GM19023 (cell line): ENCODE measurements at regions not wholly inside any gene's neighbourhood (a gene's known extent, or its start where the extent isn't known, plus 50 kb on each side); places are given as distances from the start of the nearest gene placed in this dataset.

Source experiments
- ATAC-seq: cut with Tn5 transposase; IDR thresholded peaks from one replicate; pipeline ENCODE4 v1.9.1; 2021; ENCODE audit warnings: mild to moderate bottlenecking, moderate library complexity; ENCODE audit not compliant: unreplicated experiment

DNA sequence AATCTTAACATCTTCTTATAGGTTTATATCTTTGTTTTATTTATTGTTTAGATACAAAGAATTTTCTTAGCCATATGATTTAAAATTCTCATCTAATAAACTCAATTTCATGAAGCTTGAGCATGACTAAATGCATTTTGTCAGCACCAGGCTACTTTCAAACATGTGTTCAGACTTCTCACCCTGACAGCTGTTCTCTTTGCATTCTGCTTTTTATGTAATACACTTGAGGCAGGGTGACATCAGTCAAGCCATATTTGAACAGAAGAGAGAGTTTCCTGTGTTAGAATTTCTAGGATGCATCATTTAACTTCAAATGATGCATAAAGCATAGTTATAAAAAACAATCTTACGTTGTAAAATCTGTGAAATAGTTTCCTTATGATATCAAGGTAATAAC is 1295.1 kb upstream of the PCDH20 start:
- ATAC-seq: no peak

DNA sequence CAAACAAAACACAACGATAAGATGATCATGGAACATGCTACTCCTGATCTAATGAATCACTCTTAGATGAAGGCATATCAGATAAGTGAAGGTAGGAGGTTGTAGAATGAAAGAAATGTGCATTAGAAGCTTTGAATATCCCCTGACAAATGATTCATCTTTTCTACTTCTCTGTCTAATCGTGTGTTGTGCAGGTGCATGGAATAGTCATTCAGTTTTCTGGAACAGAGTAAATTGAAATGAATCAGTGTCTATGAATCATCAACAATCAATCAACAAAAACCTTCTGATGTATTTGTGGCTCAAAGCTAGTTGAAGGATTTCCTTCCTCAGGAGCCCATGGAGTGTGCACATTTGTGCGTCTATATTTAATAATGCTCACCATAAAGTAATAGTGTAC is 1290.4 kb upstream of the PCDH20 start:
- ATAC-seq: no peak

GRCh38 chr13:62704875-62705274 is 1289.2 kb upstream of the PCDH20 start:
- ATAC-seq: no peak

DNA sequence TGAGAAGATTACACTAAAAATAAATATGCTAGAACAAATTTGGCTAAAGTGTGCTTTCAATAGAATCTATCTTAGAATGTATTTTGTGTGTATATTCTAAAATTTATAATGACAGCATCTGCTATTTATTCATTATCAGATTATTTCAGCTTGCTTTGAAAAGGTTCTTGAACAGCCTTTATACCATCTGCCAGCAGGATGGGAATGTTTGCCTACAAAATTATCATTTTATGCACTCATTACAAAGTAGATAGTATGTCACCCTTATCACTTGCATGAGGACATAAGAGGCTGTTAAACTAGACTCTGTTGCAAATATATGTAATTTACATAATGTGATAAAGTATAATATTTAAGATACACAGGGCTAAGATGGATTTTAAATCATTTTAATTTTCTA is 1286.9 kb upstream of the PCDH20 start:
- ATAC-seq: no peak

DNA sequence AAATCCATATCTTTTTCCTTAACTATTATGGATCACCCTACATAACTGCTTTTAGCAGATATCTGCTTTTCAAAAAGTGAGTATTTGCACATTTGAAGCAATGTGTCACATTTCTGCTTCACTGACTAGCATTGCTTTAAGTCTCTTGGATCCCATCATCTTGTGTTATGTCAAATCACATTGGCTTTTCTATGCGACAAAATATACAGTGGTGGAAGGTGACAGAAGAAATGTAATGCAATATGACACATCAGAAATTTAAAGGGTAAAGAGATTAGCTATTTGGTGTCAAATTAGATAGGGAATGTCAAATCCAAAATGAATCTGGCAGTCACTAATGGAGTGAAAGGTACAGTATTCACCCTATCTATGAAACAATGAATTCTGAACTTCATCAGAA is 1282.1 kb upstream of the PCDH20 start:
- ATAC-seq: no peak

- no peak for ATAC-seq
These were observed 1280.8 kb upstream of the PCDH20 start for GRCh38 chr13:62696490-62696889.

- no peak for ATAC-seq
These were observed 1272.1 kb upstream of the PCDH20 start for GRCh38 chr13:62687732-62688131.

DNA sequence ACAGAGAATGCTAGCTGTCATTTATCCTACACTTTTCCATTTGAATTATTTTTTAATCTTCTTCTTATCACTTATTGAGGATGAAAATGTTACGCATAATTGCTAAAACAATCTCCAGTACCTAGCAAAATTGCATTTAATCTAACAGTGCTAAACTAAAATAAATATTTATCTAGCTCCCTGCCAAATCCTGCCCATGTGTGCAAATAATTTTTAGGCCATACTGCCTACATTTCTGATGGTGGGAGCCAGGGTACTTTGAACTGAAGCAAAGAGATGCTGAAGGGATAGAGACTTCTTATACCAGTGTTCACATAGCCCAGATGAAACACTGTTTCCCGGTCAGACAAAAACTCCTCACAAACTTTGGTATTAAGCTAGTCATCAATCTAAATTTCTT is 1268.7 kb upstream of the PCDH20 start:
- ATAC-seq: no peak

- ATAC-seq: no peak
These were observed 1267.1 kb upstream of the PCDH20 start for GRCh38 chr13:62682788-62683187.

DNA sequence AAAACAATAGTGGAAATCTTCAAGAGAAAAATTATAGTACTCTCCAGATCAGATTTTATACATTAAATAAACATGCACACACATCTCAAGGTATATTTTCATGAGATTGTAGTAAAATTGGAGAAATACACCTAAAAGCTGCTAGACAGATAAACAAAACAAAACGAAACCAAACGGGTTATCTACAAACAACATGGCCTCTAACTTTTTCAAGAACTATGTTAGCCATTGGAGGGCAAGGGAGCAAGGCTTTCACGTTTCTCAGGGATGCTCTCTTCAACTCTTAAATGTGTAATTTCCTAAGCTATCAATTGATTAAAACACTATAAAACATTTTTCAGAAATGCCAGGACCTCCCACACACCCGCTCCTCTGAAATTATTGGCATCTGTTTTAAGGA is 1262.4 kb upstream of the PCDH20 start:
- ATAC-seq: no peak

- no peak for ATAC-seq
These were observed 1248.1 kb upstream of the PCDH20 start for GRCh38 chr13:62663767-62664166.

DNA sequence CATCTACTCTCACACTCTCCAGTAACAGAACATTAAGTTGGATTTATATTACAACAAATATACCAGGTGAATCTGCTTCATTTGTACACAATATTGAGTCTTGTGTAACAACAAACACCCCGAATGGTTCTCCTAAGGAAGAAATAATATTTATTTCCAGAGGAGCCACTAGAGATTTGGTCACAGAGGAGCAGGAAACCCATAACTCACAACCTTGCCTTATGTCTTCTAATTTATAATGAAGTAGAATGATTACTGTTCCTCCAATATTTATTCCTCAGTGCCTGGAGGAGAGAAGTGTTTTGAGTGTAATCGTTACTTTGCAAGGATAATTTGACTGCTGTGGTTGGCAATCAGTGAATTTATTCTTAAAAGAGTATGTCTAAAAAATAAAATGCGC is 1243.7 kb upstream of the PCDH20 start:
- ATAC-seq: no peak

GRCh38 chr13:62653371-62653770 is 1237.7 kb upstream of the PCDH20 start:
- ATAC-seq: no peak

DNA sequence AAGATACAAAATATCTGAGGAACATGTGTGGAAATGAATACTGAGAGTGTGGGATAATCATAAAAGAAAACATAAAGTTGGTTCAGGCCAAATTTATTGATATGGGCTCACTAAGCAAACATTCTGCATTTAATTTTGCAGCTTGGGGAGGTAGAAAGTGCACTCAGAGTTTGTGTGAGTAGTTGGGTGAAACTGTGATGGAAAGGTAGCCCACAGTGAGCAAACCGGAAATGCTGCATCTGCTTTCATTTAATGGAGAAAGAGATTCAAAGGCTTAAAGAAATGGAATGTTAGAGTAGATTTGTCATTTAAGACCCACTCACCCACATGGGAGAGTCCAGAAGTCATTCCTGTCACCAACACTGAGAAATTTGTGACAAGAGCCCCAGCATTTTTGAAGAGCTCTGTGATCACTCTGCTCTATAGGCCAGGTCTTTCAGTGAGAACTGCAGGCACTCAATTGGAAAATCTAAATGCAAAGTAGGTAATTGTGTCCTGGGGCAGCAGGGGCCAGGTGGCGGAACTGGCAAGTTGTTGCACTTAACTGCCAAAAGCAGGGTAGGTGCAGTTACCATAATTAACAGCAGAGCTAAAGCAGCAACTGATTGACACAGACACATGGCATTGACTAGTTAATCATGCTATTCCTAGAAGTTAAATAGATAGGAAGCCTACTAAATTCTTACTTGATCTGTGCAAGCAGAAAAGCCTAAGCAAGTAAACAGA is 1228.3 kb upstream of the PCDH20 start:
- peak; percentile 67 for ATAC-seq

DNA sequence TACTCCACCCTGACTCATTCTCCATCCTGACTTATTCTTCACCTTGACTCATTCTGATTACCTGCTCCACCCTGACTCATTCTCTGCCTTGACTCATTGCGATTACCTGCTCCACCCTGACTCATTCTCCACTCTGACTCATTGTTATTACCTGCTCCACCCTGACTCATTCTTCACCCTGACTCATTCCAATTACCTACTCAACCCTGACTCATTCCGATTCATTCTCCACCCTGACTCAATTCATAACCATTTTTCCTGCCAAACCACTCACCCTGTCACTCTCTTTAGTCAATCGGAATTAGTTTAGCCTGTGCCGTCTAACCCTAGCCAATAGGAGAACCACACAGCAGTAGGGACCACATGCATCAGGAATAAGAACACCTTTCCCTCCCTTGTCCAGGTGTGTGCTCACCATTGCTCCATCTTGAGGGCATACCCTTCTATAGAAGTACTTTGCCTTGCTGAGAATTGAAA is 1227.4 kb upstream of the PCDH20 start:
- ATAC-seq: no peak

GRCh38 chr13:62635161-62635560 is 1219.5 kb upstream of the PCDH20 start:
- ATAC-seq: no peak

- no peak for ATAC-seq
These were observed 1217.8 kb upstream of the PCDH20 start for GRCh38 chr13:62633448-62633847.

DNA sequence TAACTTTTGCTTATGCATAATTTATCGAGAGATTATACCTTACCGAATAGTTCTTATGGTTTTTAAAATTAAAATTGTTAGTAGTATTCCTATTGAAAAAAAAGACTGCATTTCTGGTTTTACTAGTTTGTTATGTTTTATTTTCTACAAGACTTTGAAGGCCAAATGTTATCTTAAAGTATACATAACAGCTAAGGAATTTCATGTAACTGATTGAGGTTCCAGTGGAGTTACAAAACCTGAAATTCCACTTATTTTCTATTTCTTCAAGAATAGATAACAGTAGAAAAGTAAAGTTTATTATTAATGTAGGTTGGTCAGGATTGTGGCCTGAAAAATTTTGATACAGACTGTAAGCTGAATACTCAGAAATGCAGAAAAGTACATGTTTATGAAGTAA is 1216.0 kb upstream of the PCDH20 start:
- ATAC-seq: no peak

- ATAC-seq: no peak
These were observed 1215.5 kb upstream of the PCDH20 start for GRCh38 chr13:62631124-62631523.

GRCh38 chr13:62629618-62630017 is 1214.0 kb upstream of the PCDH20 start:
- ATAC-seq: no peak

DNA sequence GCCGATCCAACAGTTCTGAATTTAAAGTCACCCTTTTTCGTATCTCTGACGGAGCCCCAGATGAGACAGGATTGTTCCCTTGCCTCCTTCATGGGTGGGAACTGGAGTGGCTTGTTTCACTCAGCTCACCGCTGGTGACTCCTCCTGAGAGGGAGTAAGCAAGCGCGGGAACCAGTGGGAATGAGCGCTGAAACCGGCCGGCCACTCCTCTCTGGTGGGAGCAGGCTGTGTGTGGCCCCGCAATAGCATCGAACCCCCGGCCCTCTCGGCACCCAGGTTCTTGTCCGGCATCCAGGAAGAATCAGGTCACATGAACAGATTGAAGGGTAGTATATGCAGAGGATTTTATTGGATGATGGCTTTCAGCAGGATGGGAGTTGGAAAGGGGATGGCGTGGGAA is 1211.6 kb upstream of the PCDH20 start:
- no peak for ATAC-seq

DNA sequence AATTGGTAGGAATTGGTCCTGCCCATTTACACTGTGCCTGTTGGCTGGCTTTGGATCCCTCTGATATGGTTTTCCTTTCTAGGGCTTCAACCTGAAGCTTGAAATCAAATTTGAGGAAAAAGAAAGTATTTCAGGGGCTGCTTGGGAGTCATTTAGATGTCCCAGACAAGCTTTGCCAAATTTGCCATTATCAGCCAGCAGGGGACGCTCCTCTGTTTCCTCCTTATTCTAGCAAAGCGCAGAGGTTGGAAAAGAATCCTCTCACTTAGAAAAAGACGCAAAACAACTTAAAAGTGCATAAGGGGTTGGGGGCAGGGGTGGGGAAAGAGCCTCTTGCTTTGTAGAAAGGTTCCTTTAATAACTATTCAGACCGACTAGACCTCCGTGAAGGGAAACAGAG is 1211.1 kb upstream of the PCDH20 start:
- no peak for ATAC-seq

- ATAC-seq: no peak
These were observed 1209.7 kb upstream of the PCDH20 start for GRCh38 chr13:62625214-62625881.
